GM12878 (cell line): ENCODE measurements at regions not wholly inside any gene's neighbourhood (a gene's known extent, or its start where the extent isn't known, plus 50 kb on each side); places are given as distances from the start of the nearest gene placed in this dataset.

Experiments
- ATAC-seq: fragments of 200-7000 bp; cut with Tn5 transposase; 3 replicates; pipeline ENCODE4 v1.9.1; 2020; ENCODE audit warnings: mild to moderate bottlenecking, moderate library complexity
- BruUV-seq: library from RNA; stranded (reverse); fragments of 400-500 nt; replicated peaks from 2 replicates; lab custom pipeline; 2021; lab: Mats Ljungman, UMichigan
- CTCF ChIA-PET: fragments of 300-600 bp; sonication (Branson Sonifier 250); formaldehyde crosslinking; extraction: SDS; loops from one replicate; lab custom pipeline; 2021; ENCODE audit warnings: inconsistent platforms; lab: Yijun Ruan, JAX
- POLR2A ChIA-PET: fragments of 350-600 bp; formaldehyde crosslinking; extraction: SDS; loops from one replicate; lab custom pipeline; 2021; ENCODE audit warnings: inconsistent platforms; lab: Charles Lee
- RAD21 ChIA-PET: fragments of 300-600 bp; sonication (Branson Sonifier 250); formaldehyde crosslinking; loops from one replicate; lab custom pipeline; 2023; ENCODE audit warnings: antibody characterized with exemption; ENCODE audit not compliant: unreplicated experiment; lab: Charles Lee
- SMC1A ChIA-PET: fragments of 300-600 bp; sonication (Branson Sonifier 250); formaldehyde crosslinking; loops from one replicate; lab custom pipeline; 2023; ENCODE audit not compliant: unreplicated experiment, uncharacterized antibody; lab: Charles Lee
- DNase-seq: peaks from one replicate; pipeline ENCODE4 v3.0.0-alpha.2; 2011; ENCODE audit warnings: low read depth, low spot score
- FAIRE-seq: peaks from 3 replicates; lab custom pipeline; 2011; peaks lifted over from hg19 to GRCh38; lab: Jason Lieb, UNC
- H2AFZ ChIP-seq: 2 replicates; pipeline ENCODE4 v1.6.0; 2011; ENCODE audit warnings: low read depth, low read length, control low read depth; ENCODE audit not compliant: control insufficient read depth
- H3K27ac ChIP-seq: 2 replicates; pipeline ENCODE4 v1.5.1; 2011; ENCODE audit warnings: control low read depth; ENCODE audit not compliant: control insufficient read depth, insufficient read depth
- H3K27me3 ChIP-seq, 2 experiments: replicated peaks in 1 of 2; 2 replicates each; pipeline versions ENCODE4 v1.6.0 to v1.6.1; 2011; ENCODE audit warnings: low read length in 1 of 2; ENCODE audit not compliant: control insufficient read depth in 2 of 2, insufficient read depth in 2 of 2
- H3K36me3 ChIP-seq, 2 experiments: 2 replicates each; pipeline ENCODE4 v1.5.1; 2011; ENCODE audit warnings: low read length in 1 of 2; ENCODE audit not compliant: control insufficient read depth in 2 of 2, insufficient read depth in 2 of 2
- H3K4me1 ChIP-seq: 2 replicates; pipeline ENCODE4 v1.6.1; 2011; ENCODE audit warnings: mild to moderate bottlenecking, low read length, moderate library complexity, mixed read lengths; ENCODE audit not compliant: control insufficient read depth, insufficient read depth
- H3K4me2 ChIP-seq: 2 replicates; pipeline ENCODE4 v1.6.0; 2011; ENCODE audit warnings: control low read depth; ENCODE audit not compliant: control insufficient read depth, insufficient read depth
- H3K4me3 ChIP-seq: fragments of 200-600 bp; sonication (generic); 2 replicates; pipeline ENCODE4 v1.5.1; 2016
- H3K79me2 ChIP-seq: 2 replicates; pipeline ENCODE4 v1.6.0; 2011; ENCODE audit warnings: low read length; ENCODE audit not compliant: control insufficient read depth, insufficient read depth
- H3K9ac ChIP-seq: 2 replicates; pipeline ENCODE4 v1.8.0; 2011; ENCODE audit warnings: low read length, control low read depth, mixed read lengths; ENCODE audit not compliant: control insufficient read depth, insufficient read depth
- H3K9me3 ChIP-seq: replicated peaks from 3 replicates; pipeline ENCODE4 v1.5.1; 2011; ENCODE audit warnings: mild to moderate bottlenecking, low read length; ENCODE audit not compliant: control insufficient read depth, insufficient read depth
- H4K20me1 ChIP-seq: 2 replicates; pipeline ENCODE4 v1.6.0; 2011; ENCODE audit not compliant: control insufficient read depth, insufficient read depth
- ATF7 ChIP-seq: fragments of 450-650 bp; IDR thresholded peaks from 2 replicates; pipeline ENCODE4 v1.6.1; 2016; ENCODE audit warnings: low read depth, mild to moderate bottlenecking
- BCL11A ChIP-seq: IDR thresholded peaks from 2 replicates; pipeline ENCODE4 v1.6.1; 2011; ENCODE audit warnings: low read depth, low read length
- CEBPB ChIP-seq, 2 experiments: fragments of 150-350 bp in 1 of 2; IDR thresholded peaks; 2 replicates each; pipeline ENCODE4 v1.6.1; 2012 to 2014; ENCODE audit warnings: low read depth in 2 of 2, low read length in 2 of 2, borderline replicate concordance in 1 of 2, inconsistent platforms in 1 of 2
- CHD1 ChIP-seq: IDR thresholded peaks from 2 replicates; pipeline ENCODE4 v1.6.1; 2012; ENCODE audit warnings: low read depth, low read length, improper control_type of control experiment
- CHD4 ChIP-seq: fragments of 200-600 bp; sonication (generic); IDR thresholded peaks from 2 replicates; pipeline ENCODE4 v1.6.1; 2016; ENCODE audit warnings: mild to moderate bottlenecking
- HDGF ChIP-seq: fragments of 450-650 bp; IDR thresholded peaks from 2 replicates; pipeline ENCODE4 v1.6.1; 2016; ENCODE audit warnings: antibody characterized with exemption
- JUNB ChIP-seq: IDR thresholded peaks from 2 replicates; pipeline ENCODE4 v1.6.1; 2016; ENCODE audit warnings: antibody characterized with exemption, mild to moderate bottlenecking
- NBN ChIP-seq: fragments of 450-650 bp; IDR thresholded peaks from 2 replicates; pipeline ENCODE4 v1.6.1; 2016
- PBX3 ChIP-seq: IDR thresholded peaks from 2 replicates; pipeline ENCODE4 v1.6.1; 2011; ENCODE audit warnings: mild to moderate bottlenecking, low read depth, low read length, moderate library complexity; ENCODE audit not compliant: insufficient replicate concordance
- POLR2AphosphoS5 ChIP-seq: IDR thresholded peaks from 2 replicates; pipeline ENCODE4 v1.6.1; 2011; ENCODE audit warnings: mild to moderate bottlenecking, low read length, inconsistent platforms
- SREBF1 ChIP-seq: IDR thresholded peaks from 2 replicates; pipeline ENCODE4 v1.6.1; 2012; ENCODE audit warnings: mild to moderate bottlenecking, low read length
- SREBF2 ChIP-seq: IDR thresholded peaks from 2 replicates; pipeline ENCODE4 v1.6.1; 2012; ENCODE audit warnings: mild to moderate bottlenecking, low read length
- USF1 ChIP-seq: IDR thresholded peaks from 2 replicates; pipeline ENCODE4 v1.6.1; 2011; ENCODE audit warnings: borderline replicate concordance, low read depth, mild to moderate bottlenecking, moderate library complexity, mixed read lengths, low read length; ENCODE audit not compliant: insufficient read depth; ENCODE audit errors: extremely low read length
- ZNF217 ChIP-seq: fragments of 450-650 bp; IDR thresholded peaks from 2 replicates; pipeline ENCODE4 v1.6.1; 2017; ENCODE audit warnings: antibody characterized with exemption, mild to moderate bottlenecking
- WGBS: methylation state at CpG from one replicate; pipeline ENCODE4 v1.1.6; 2016; ENCODE audit warnings: low lambda C conversion rate; ENCODE audit not compliant: insufficient replicate concordance, insufficient coverage; ENCODE audit errors: missing lambda C conversion rate; 5-methylcytosine and 5-hydroxymethylcytosine counted together
- in situ Hi-C: fragments of 300-500 bp; cut with MboI; formaldehyde crosslinking; loops from 9 replicates; pipeline ENCODE4 v1.14.3; 2018; ENCODE audit warnings: mixed read lengths
- intact Hi-C: fragments of 100-400 bp; cut with micrococcal nuclease; formaldehyde crosslinking; loops from one replicate; pipeline ENCODE4 v1.14.2; 2022; ENCODE audit not compliant: unreplicated experiment
- TF ChIP-seq, protein P1 (sequence below): fragments of 450-650 bp; formaldehyde crosslinking; IDR thresholded peaks from 2 replicates; pipeline ENCODE4 v1.5.0; 2022; ENCODE audit warnings: mild to moderate bottlenecking, missing genetic modification characterization
- TF ChIP-seq, protein P2 (sequence below): IDR thresholded peaks from 2 replicates; pipeline ENCODE4 v1.6.1; 2012; ENCODE audit warnings: low read depth, low read length, improper control_type of control experiment
- TF ChIP-seq, protein P3 (sequence below): fragments of 450-650 bp; IDR thresholded peaks from 2 replicates; pipeline ENCODE4 v1.6.1; 2017; ENCODE audit warnings: low read depth, mild to moderate bottlenecking, moderate library complexity

DNA sequence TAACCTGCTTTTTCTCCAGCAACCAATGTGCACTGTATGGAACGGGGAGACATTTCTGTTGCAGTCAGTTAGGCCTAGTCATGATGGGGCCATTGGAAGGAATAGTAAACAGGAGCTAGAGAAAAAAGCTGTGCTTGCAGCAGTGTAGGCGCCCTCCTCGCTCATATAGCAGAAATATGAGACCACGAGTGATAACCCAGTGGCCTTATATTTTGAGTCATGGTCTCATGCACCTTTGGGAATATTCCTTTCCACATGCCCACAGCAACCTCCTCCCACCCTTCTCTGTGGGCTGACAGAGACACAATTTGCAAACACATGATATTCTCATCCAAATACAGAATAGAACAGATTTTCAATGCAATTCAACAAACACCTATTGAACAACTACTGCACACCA is 248.9 kb upstream of the CITED2 start:
- H4K20me1 ChIP-seq: no peaks in the 10 kb centered on the region
- H3K4me2 ChIP-seq: no peak overlapping the region
- no peak for TF ChIP-seq ATF7
- no peak for TF ChIP-seq SREBF1
- TF ChIP-seq, protein P1, sequence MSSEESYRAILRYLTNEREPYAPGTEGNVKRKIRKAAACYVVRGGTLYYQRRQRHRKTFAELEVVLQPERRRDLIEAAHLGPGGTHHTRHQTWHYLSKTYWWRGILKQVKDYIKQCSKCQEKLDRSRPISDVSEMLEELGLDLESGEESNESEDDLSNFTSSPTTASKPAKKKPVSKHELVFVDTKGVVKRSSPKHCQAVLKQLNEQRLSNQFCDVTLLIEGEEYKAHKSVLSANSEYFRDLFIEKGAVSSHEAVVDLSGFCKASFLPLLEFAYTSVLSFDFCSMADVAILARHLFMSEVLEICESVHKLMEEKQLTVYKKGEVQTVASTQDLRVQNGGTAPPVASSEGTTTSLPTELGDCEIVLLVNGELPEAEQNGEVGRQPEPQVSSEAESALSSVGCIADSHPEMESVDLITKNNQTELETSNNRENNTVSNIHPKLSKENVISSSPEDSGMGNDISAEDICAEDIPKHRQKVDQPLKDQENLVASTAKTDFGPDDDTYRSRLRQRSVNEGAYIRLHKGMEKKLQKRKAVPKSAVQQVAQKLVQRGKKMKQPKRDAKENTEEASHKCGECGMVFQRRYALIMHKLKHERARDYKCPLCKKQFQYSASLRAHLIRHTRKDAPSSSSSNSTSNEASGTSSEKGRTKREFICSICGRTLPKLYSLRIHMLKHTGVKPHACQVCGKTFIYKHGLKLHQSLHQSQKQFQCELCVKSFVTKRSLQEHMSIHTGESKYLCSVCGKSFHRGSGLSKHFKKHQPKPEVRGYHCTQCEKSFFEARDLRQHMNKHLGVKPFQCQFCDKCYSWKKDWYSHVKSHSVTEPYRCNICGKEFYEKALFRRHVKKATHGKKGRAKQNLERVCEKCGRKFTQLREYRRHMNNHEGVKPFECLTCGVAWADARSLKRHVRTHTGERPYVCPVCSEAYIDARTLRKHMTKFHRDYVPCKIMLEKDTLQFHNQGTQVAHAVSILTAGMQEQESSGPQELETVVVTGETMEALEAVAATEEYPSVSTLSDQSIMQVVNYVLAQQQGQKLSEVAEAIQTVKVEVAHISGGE (CRISPR knock-in tag): no peak
- TF ChIP-seq, protein P2, sequence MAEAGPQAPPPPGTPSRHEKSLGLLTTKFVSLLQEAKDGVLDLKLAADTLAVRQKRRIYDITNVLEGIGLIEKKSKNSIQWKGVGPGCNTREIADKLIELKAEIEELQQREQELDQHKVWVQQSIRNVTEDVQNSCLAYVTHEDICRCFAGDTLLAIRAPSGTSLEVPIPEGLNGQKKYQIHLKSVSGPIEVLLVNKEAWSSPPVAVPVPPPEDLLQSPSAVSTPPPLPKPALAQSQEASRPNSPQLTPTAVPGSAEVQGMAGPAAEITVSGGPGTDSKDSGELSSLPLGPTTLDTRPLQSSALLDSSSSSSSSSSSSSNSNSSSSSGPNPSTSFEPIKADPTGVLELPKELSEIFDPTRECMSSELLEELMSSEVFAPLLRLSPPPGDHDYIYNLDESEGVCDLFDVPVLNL: no peak
- TF ChIP-seq CHD4: no peak
- no peak for TF ChIP-seq CEBPB (IDR thresholded peaks at IDR 0.05; ENCODE audit: borderline replicate concordance in 1 of 2, low read depth in 2 of 2, low read length in 2 of 2)
- TF ChIP-seq SREBF2: no peak
- TF ChIP-seq CHD1: no peak
- TF ChIP-seq JUNB: no peak
- no peak for TF ChIP-seq POLR2AphosphoS5
- TF ChIP-seq HDGF: no peak
- no peak for TF ChIP-seq BCL11A
- TF ChIP-seq USF1: no peak
- TF ChIP-seq, protein P3, sequence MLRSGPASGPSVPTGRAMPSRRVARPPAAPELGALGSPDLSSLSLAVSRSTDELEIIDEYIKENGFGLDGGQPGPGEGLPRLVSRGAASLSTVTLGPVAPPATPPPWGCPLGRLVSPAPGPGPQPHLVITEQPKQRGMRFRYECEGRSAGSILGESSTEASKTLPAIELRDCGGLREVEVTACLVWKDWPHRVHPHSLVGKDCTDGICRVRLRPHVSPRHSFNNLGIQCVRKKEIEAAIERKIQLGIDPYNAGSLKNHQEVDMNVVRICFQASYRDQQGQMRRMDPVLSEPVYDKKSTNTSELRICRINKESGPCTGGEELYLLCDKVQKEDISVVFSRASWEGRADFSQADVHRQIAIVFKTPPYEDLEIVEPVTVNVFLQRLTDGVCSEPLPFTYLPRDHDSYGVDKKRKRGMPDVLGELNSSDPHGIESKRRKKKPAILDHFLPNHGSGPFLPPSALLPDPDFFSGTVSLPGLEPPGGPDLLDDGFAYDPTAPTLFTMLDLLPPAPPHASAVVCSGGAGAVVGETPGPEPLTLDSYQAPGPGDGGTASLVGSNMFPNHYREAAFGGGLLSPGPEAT: no peak
- TF ChIP-seq NBN: no peak
- TF ChIP-seq ZNF217: no peak
- no peak for TF ChIP-seq PBX3
- TF ChIP-seq, all 136 proteins: peak for 0
- H3K27me3 ChIP-seq: no peaks in the 10 kb centered on the region
- DNase-seq (no peak), FAIRE-seq (no peak), ATAC-seq (no peak)
- H3K4me3 ChIP-seq: no peak overlapping the region
- no peaks in the 10 kb centered on the region for H3K36me3 ChIP-seq
- no peaks in the 10 kb centered on the region for H3K79me2 ChIP-seq
- H3K9me3 ChIP-seq: no peaks in the 10 kb centered on the region
- no TSS peak for BruUV-seq
- no peak overlapping the region for H3K9ac ChIP-seq
- in situ Hi-C loops: no loop called here
- 43% methylated on average over 4 of the region's 4 CpGs for WGBS
- intact Hi-C loops: no loop called here
- H2AFZ ChIP-seq: no peak overlapping the region
- ChIA-PET CTCF (no interaction called here), SMC1A (interaction anchor here (0.6 kb wide), 1 partner anchor 262 kb away, joined by 3 read pairs; no protein-coding TSS in a partner anchor), POLR2A (no interaction called here), RAD21 (no interaction called here)
- no peaks in the 10 kb centered on the region for H3K4me1 ChIP-seq
- no peak overlapping the region for H3K27ac ChIP-seq
